ENCODE measurements at regions not wholly inside any gene's neighbourhood (a gene's known extent, or its start where the extent isn't known, plus 50 kb on each side); places are given as distances from the start of the nearest gene placed in this dataset.

- TF ChIP-seq CTCF (IDR thresholded peaks at IDR 0.05; ENCODE audit: low read depth, low read length) (no peak), EZH2phosphoT487 (IDR thresholded peaks at IDR 0.05; ENCODE audit: low read depth) (no peak)
Observed at GRCh38 chr10:88119160-88119559, 255.7 kb downstream of the PTEN start.
